NT2/D1 (cell line): ENCODE measurements at regions not wholly inside any gene's neighbourhood (a gene's known extent, or its start where the extent isn't known, plus 50 kb on each side); places are given as distances from the start of the nearest gene placed in this dataset.

Source experiments
- DNase-seq: peaks from one replicate; pipeline ENCODE4 v3.0.0-alpha.2; 2011; ENCODE audit warnings: low read depth, low spot score
- H3K27me3 ChIP-seq: 2 replicates; pipeline ENCODE4 v1.6.0; 2011; ENCODE audit warnings: mild to moderate bottlenecking; ENCODE audit not compliant: insufficient read length, insufficient read depth
- H3K36me3 ChIP-seq: 2 replicates; pipeline ENCODE4 v1.6.1; 2011; ENCODE audit warnings: mild to moderate bottlenecking, low read length, mixed read lengths; ENCODE audit not compliant: insufficient read depth, insufficient read length
- H3K4me1 ChIP-seq: 2 replicates; pipeline ENCODE4 v1.5.1; 2011; ENCODE audit not compliant: insufficient read depth, insufficient read length
- H3K4me3 ChIP-seq: 2 replicates; pipeline ENCODE4 v1.5.1; 2011; ENCODE audit warnings: low read depth; ENCODE audit not compliant: insufficient read length
- H3K9ac ChIP-seq: 2 replicates; pipeline ENCODE4 v1.6.0; 2011; ENCODE audit warnings: low read depth; ENCODE audit not compliant: insufficient read length
- H3K9me3 ChIP-seq: 2 replicates; pipeline ENCODE4 v1.5.1; 2011; ENCODE audit warnings: mild to moderate bottlenecking, low read length; ENCODE audit not compliant: insufficient read depth
- SUZ12 ChIP-seq: IDR thresholded peaks from 2 replicates; pipeline ENCODE4 v1.6.1; 2011; ENCODE audit not compliant: insufficient read length, insufficient read depth; ENCODE audit errors: extremely low read depth
- YY1 ChIP-seq: IDR thresholded peaks from 2 replicates; pipeline ENCODE4 v1.6.1; 2011; ENCODE audit not compliant: insufficient read length, insufficient read depth
- ZNF274 ChIP-seq: IDR thresholded peaks from 2 replicates; pipeline ENCODE4 v1.6.1; 2011; ENCODE audit warnings: mild to moderate bottlenecking, low read depth, low read length

GRCh38 chr4:188821500-188821899 lies 682.3 kb downstream of the TRIML1 start:
- peaks cover 2% of the 10 kb centered on the region for H3K4me1 ChIP-seq
- H3K9me3 ChIP-seq = no peaks in the 10 kb centered on the region
- H3K27me3 ChIP-seq = no peaks in the 10 kb centered on the region
- no peaks in the 10 kb centered on the region for H3K36me3 ChIP-seq
- no peak for TF ChIP-seq SUZ12
- no peak for TF ChIP-seq ZNF274
- no peak for TF ChIP-seq YY1
- H3K9ac ChIP-seq = no peak overlapping the region
- H3K4me3 ChIP-seq = no peak overlapping the region
- no peak for DNase-seq

- peak; percentile 49 for DNase-seq
- H3K27me3 ChIP-seq = no peaks in the 10 kb centered on the region
- no peak overlapping the region for H3K4me3 ChIP-seq
- H3K4me1 ChIP-seq = peaks cover 2% of the 10 kb centered on the region
- TF ChIP-seq SUZ12 (no peak), YY1 (no peak), ZNF274 (no peak)
- H3K9ac ChIP-seq = no peak overlapping the region
- H3K36me3 ChIP-seq = no peaks in the 10 kb centered on the region
- H3K9me3 ChIP-seq = no peaks in the 10 kb centered on the region
These were observed 683.5 kb downstream of the TRIML1 start for GRCh38 chr4:188822698-188823097.

DNA sequence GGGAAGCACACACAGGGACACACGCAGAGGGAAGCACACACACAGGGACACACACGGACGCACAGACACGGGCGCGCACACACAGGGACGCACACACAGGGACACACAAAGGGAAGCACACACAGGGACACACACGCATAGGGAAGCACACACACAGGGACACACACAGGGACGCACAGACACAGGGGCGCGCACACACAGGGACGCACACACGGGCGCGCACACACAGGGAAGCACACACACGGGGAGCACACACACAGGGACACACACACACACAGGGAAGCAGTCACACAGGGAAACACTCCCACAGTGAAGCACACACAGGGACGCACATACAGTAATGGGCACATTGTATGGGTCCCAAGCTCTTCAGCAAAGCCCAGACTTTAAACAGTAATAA lies 685.3 kb downstream of the TRIML1 start:
- no peak for DNase-seq
- Histone ChIP-seq H3K4me1 (peaks cover 2% of the 10 kb centered on the region), H3K9ac (no peak overlapping the region), H3K9me3 (no peaks in the 10 kb centered on the region), H3K4me3 (no peak overlapping the region), H3K27me3 (no peaks in the 10 kb centered on the region), H3K36me3 (no peaks in the 10 kb centered on the region)
- TF ChIP-seq YY1 (no peak), SUZ12 (no peak)

DNA sequence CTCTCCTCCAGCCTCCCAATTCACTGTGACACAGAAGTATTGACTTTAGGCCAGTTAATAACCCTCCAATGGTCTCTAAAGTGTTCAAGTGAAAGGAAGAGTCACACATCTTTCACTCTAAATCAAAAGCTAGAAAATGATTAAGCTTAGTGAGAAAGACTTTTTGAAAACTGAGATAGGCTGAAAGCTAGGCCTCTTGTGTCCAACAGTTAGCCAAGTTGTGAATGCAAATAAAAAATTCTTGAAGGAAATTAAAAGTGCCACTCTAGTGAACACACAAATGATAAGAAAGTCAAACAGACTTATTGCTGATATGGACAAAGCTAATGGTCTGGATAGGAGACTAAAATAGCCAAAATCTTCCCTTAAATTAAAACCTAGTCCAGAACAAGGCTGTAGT lies 687.2 kb downstream of the TRIML1 start:
- no peak overlapping the region for H3K4me3 ChIP-seq
- no peaks in the 10 kb centered on the region for H3K36me3 ChIP-seq
- no peaks in the 10 kb centered on the region for H3K9me3 ChIP-seq
- H3K4me1 ChIP-seq = peaks cover 2% of the 10 kb centered on the region
- no peak overlapping the region for H3K9ac ChIP-seq
- H3K27me3 ChIP-seq = no peaks in the 10 kb centered on the region
- DNase-seq = no peak
- TF ChIP-seq ZNF274 = no peak
- no peak for TF ChIP-seq SUZ12
- no peak for TF ChIP-seq YY1

DNA sequence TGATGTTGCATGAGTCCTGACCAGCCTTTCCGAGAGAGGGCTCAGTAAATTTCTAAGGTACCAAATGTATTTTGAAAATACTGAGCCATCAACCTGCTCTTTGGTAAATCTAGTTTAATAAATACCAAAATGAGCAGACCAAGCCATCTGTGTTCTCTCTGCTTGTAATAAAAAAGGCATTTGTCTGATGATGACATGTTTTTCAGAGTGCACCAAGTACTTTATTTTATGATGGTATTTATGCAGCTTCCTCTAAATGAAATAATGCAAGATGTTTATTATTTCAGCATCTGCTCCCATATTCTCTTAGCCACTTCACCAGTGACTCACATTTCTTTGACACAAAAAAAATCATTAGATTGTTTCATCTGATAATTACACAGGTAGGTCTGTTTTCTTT lies 700.5 kb downstream of the TRIML1 start:
- TF ChIP-seq YY1 (no peak), SUZ12 (no peak), ZNF274 (no peak)
- Histone ChIP-seq H3K4me1 (no peaks in the 10 kb centered on the region), H3K36me3 (no peaks in the 10 kb centered on the region), H3K27me3 (no peaks in the 10 kb centered on the region), H3K4me3 (no peak overlapping the region), H3K9me3 (no peaks in the 10 kb centered on the region), H3K9ac (no peak overlapping the region)
- DNase-seq = no peak

GRCh38 chr4:188841523-188841922 lies 702.3 kb downstream of the TRIML1 start:
- no peak for TF ChIP-seq SUZ12
- TF ChIP-seq YY1 = no peak
- TF ChIP-seq ZNF274 = no peak
- no peak overlapping the region for H3K9ac ChIP-seq
- no peaks in the 10 kb centered on the region for H3K36me3 ChIP-seq
- no peak overlapping the region for H3K4me3 ChIP-seq
- no peaks in the 10 kb centered on the region for H3K4me1 ChIP-seq
- no peaks in the 10 kb centered on the region for H3K9me3 ChIP-seq
- no peak for DNase-seq
- no peaks in the 10 kb centered on the region for H3K27me3 ChIP-seq

DNA sequence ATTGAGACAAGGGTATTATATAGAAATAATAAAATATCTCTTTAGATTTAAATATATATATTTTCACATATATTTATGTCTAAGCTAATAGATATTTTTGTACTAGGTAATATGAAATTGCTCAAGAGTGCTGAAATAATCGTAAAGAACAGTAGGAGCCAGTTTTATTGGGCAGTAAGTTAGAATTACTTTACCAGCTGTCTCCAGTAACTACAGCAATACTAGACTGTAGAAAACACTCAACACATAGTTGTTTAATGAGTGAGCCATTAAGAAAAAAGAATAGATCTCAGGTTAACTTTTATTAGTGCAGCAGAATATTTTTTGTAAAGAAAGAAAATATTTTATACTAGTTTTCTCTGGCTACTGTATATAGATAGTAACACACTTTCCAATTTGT lies 715.2 kb downstream of the TRIML1 start:
- Histone ChIP-seq H3K4me1 (no peaks in the 10 kb centered on the region), H3K9me3 (no peaks in the 10 kb centered on the region), H3K9ac (no peak overlapping the region), H3K4me3 (no peak overlapping the region), H3K36me3 (no peaks in the 10 kb centered on the region), H3K27me3 (no peaks in the 10 kb centered on the region)
- DNase-seq = no peak
- no peak for TF ChIP-seq ZNF274
- TF ChIP-seq SUZ12 = no peak
- no peak for TF ChIP-seq YY1

DNA sequence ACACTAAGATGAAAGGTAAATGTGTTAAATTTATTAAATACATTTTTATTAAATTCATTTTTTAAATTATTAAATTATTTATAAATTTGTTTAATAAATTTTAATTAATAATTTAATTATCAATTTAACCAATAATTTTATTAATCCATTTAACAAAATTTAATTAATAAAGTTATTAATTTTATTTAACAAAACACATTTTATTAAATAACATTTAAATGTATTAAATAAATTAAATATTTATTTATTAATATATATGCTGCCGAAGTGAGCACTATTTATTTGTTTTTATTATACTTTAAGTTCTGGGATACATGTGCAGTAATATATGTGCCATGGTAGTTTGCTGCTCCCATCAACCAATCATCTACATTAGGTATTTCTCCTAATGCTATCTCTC lies 719.5 kb downstream of the TRIML1 start:
- Histone ChIP-seq H3K27me3 (no peaks in the 10 kb centered on the region), H3K9ac (no peak overlapping the region), H3K9me3 (no peaks in the 10 kb centered on the region), H3K4me3 (no peak overlapping the region), H3K4me1 (no peaks in the 10 kb centered on the region), H3K36me3 (no peaks in the 10 kb centered on the region)
- no peak for TF ChIP-seq SUZ12
- DNase-seq = no peak
